ENCODE measurements at regions not wholly inside any gene's neighbourhood (a gene's known extent, or its start where the extent isn't known, plus 50 kb on each side); places are given as distances from the start of the nearest gene placed in this dataset.

- H3K27ac ChIP-seq (ENCODE audit: low read length): no peak overlapping the region
Measured at GRCh38 chr14:34088914-34089313, 138.0 kb upstream of the EGLN3 start.

GRCh38 chr14:34087571-34087970 lies 136.7 kb upstream of the EGLN3 start:
- H4K20me1 ChIP-seq (ENCODE audit: insufficient read depth): no peaks in the 10 kb centered on the region
- TF ChIP-seq EZH2 (IDR thresholded peaks at IDR 0.05; ENCODE audit: borderline replicate concordance, insufficient read depth, low read length, poor library complexity, severe bottlenecking): no peak
- no peak for TF ChIP-seq REST (IDR thresholded peaks at IDR 0.05; ENCODE audit: borderline replicate concordance)
- no peaks in the 10 kb centered on the region for H3K27me3 ChIP-seq (ENCODE audit: insufficient read depth, low read depth, low read length)
- H2AFZ ChIP-seq (ENCODE audit: low read depth, low read length): no peak overlapping the region
- no peak overlapping the region for H3K27ac ChIP-seq (ENCODE audit: low read length)
- H3K9me3 ChIP-seq (ENCODE audit: low read length): no peaks in the 10 kb centered on the region
- no peak overlapping the region for H3K4me2 ChIP-seq (ENCODE audit: low read length)
- no peak overlapping the region for H3K4me3 ChIP-seq (ENCODE audit: low read length)
- H3K79me2 ChIP-seq (replicated peaks; ENCODE audit: insufficient read depth, low read length): no peaks in the 10 kb centered on the region
- H3K9me2 ChIP-seq (ENCODE audit: insufficient read depth, low read length): no peaks in the 10 kb centered on the region
- H3K36me3 ChIP-seq (ENCODE audit: insufficient read depth, low read length): no peaks in the 10 kb centered on the region
- H3K9ac ChIP-seq (ENCODE audit: low read length): no peak overlapping the region
- no peaks in the 10 kb centered on the region for H3F3A ChIP-seq (ENCODE audit: insufficient read depth, low read length, poor library complexity, severe bottlenecking)

More at GRCh38 chr14:34088914-34089313, 138.0 kb upstream of the EGLN3 start:
- no peaks in the 10 kb centered on the region for H3F3A ChIP-seq (ENCODE audit: insufficient read depth, low read length, poor library complexity, severe bottlenecking)
- H3K36me3 ChIP-seq (ENCODE audit: insufficient read depth, low read length): no peaks in the 10 kb centered on the region
- H4K20me1 ChIP-seq (ENCODE audit: insufficient read depth): no peaks in the 10 kb centered on the region
- no peaks in the 10 kb centered on the region for H3K9me3 ChIP-seq (ENCODE audit: low read length)
- H3K4me2 ChIP-seq (ENCODE audit: low read length): no peak overlapping the region
- H3K4me3 ChIP-seq (ENCODE audit: low read length): no peak overlapping the region
- TF ChIP-seq EZH2 (IDR thresholded peaks at IDR 0.05; ENCODE audit: borderline replicate concordance, insufficient read depth, low read length, poor library complexity, severe bottlenecking) (no peak), RAD21 (conservative IDR thresholded peaks at IDR 0.05) (no peak), TAF1 (IDR thresholded peaks at IDR 0.05; ENCODE audit: low read depth) (no peak)
- H2AFZ ChIP-seq (ENCODE audit: low read depth, low read length): no peak overlapping the region
- H3K27me3 ChIP-seq (ENCODE audit: insufficient read depth, low read depth, low read length): no peaks in the 10 kb centered on the region
- no peaks in the 10 kb centered on the region for H3K79me2 ChIP-seq (replicated peaks; ENCODE audit: insufficient read depth, low read length)
- H3K9me2 ChIP-seq (ENCODE audit: insufficient read depth, low read length): no peaks in the 10 kb centered on the region
- H3K9ac ChIP-seq (ENCODE audit: low read length): no peak overlapping the region

DNA sequence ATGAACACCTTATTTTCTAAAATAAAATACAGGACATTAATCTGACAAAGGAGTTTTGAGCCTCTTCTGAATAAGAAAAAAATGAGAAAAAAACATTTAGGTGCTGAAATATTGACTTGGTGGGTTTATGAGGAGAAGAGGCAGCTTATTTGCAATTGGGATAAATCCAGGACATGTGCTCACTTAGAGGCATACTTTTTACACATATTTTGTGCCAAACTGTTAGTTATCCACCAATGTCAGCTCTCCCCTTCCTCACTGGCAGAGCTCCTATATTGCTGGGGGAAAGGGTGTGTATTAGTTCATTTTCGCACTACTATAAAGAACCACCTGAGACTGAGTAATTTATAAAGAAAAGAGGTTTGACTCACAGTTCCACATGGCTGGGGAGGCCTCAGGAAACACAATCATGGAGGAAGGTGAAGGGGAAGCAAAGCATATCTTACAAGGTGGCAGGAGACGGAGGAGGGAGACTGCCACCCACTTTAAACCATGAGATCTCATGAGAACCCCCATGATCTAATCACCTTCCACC lies 135.4 kb upstream of the EGLN3 start:
- H3K79me2 ChIP-seq (replicated peaks; ENCODE audit: insufficient read depth, low read length): no peaks in the 10 kb centered on the region
- H3K4me3 ChIP-seq (ENCODE audit: low read length): no peak overlapping the region
- no peaks in the 10 kb centered on the region for H3K27me3 ChIP-seq (ENCODE audit: insufficient read depth, low read depth, low read length)
- no peaks in the 10 kb centered on the region for H3K9me3 ChIP-seq (ENCODE audit: low read length)
- no peaks in the 10 kb centered on the region for H4K20me1 ChIP-seq (ENCODE audit: insufficient read depth)
- H3K4me2 ChIP-seq (ENCODE audit: low read length): no peak overlapping the region
- no peaks in the 10 kb centered on the region for H3F3A ChIP-seq (ENCODE audit: insufficient read depth, low read length, poor library complexity, severe bottlenecking)
- no peak overlapping the region for H2AFZ ChIP-seq (ENCODE audit: low read depth, low read length)
- no peak overlapping the region for H3K27ac ChIP-seq (ENCODE audit: low read length)
- no peak for TF ChIP-seq EZH2 (IDR thresholded peaks at IDR 0.05; ENCODE audit: borderline replicate concordance, insufficient read depth, low read length, poor library complexity, severe bottlenecking)
- H3K9me2 ChIP-seq (ENCODE audit: insufficient read depth, low read length): no peaks in the 10 kb centered on the region
- no peak overlapping the region for H3K9ac ChIP-seq (ENCODE audit: low read length)
- no peaks in the 10 kb centered on the region for H3K36me3 ChIP-seq (ENCODE audit: insufficient read depth, low read length)

- no peak overlapping the region for H2AFZ ChIP-seq (ENCODE audit: low read depth, low read length)
- H4K20me1 ChIP-seq (ENCODE audit: insufficient read depth): no peaks in the 10 kb centered on the region
- H3K27me3 ChIP-seq (ENCODE audit: insufficient read depth, low read depth, low read length): no peaks in the 10 kb centered on the region
- H3K9me3 ChIP-seq (ENCODE audit: low read length): no peaks in the 10 kb centered on the region
- no peak overlapping the region for H3K4me2 ChIP-seq (ENCODE audit: low read length)
- TF ChIP-seq REST (IDR thresholded peaks at IDR 0.05; ENCODE audit: borderline replicate concordance): no peak
- TF ChIP-seq SMC3 (conservative IDR thresholded peaks at IDR 0.05; ENCODE audit: poor library complexity): no peak
- TF ChIP-seq TAF1 (IDR thresholded peaks at IDR 0.05; ENCODE audit: low read depth): no peak
- TF ChIP-seq, protein P1, sequence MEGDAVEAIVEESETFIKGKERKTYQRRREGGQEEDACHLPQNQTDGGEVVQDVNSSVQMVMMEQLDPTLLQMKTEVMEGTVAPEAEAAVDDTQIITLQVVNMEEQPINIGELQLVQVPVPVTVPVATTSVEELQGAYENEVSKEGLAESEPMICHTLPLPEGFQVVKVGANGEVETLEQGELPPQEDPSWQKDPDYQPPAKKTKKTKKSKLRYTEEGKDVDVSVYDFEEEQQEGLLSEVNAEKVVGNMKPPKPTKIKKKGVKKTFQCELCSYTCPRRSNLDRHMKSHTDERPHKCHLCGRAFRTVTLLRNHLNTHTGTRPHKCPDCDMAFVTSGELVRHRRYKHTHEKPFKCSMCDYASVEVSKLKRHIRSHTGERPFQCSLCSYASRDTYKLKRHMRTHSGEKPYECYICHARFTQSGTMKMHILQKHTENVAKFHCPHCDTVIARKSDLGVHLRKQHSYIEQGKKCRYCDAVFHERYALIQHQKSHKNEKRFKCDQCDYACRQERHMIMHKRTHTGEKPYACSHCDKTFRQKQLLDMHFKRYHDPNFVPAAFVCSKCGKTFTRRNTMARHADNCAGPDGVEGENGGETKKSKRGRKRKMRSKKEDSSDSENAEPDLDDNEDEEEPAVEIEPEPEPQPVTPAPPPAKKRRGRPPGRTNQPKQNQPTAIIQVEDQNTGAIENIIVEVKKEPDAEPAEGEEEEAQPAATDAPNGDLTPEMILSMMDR (IDR thresholded peaks at IDR 0.05; ENCODE audit: poor library complexity, severe bottlenecking): no peak
- TF ChIP-seq EP300 (conservative IDR thresholded peaks at IDR 0.05; ENCODE audit: poor library complexity, severe bottlenecking): no peak
- no peak for TF ChIP-seq EZH2 (IDR thresholded peaks at IDR 0.05; ENCODE audit: borderline replicate concordance, insufficient read depth, low read length, poor library complexity, severe bottlenecking)
- no peak for TF ChIP-seq RAD21 (conservative IDR thresholded peaks at IDR 0.05)
- no peaks in the 10 kb centered on the region for H3K9me2 ChIP-seq (ENCODE audit: insufficient read depth, low read length)
- no peaks in the 10 kb centered on the region for H3K79me2 ChIP-seq (replicated peaks; ENCODE audit: insufficient read depth, low read length)
- H3K27ac ChIP-seq (ENCODE audit: low read length): no peak overlapping the region
- no peaks in the 10 kb centered on the region for H3F3A ChIP-seq (ENCODE audit: insufficient read depth, low read length, poor library complexity, severe bottlenecking)
- H3K36me3 ChIP-seq (ENCODE audit: insufficient read depth, low read length): no peaks in the 10 kb centered on the region
- H3K9ac ChIP-seq (ENCODE audit: low read length): no peak overlapping the region
- H3K4me3 ChIP-seq (ENCODE audit: low read length): no peak overlapping the region
Measured at GRCh38 chr14:34085695-34086094, 134.8 kb upstream of the EGLN3 start.
